ENCODE measurements at regions not wholly inside any gene's neighbourhood (a gene's known extent, or its start where the extent isn't known, plus 50 kb on each side); places are given as distances from the start of the nearest gene placed in this dataset.
"Not testable (repeated sequence)": the region's sequence is repeated elsewhere in the genome, so short reads cannot be mapped to it uniquely, and the experiment has no call there.

- DNase-seq = peak; percentile 81
Measured at GRCh38 chr3:177463863-177464262, 266.6 kb upstream of the TBL1XR1 start.

- DNase-seq = no peak
Measured at GRCh38 chr3:177464392-177465256, 267.3 kb upstream of the TBL1XR1 start.

GRCh38 chr3:177465257-177465642 lies 268.0 kb upstream of the TBL1XR1 start:
- no peak for DNase-seq

DNA sequence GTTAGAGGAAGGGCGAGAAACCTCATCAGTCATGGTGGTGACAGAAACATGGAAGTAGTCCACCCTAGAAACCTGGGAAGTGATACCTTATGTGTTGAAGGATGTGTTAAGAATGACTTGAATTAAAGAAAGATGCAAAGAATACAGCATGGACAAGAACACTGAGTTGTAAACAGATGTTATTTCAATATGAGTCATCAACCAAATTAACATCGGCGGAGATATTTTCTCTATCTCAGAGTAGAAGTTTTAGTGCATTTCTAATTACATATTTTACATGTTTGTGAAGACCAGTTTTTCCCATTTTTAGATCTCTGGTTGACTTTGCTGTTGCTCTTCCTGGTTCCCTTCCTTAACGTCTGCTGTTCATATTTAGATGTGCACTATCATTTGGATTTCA lies 268.8 kb upstream of the TBL1XR1 start:
- DNase-seq = no peak

DNA sequence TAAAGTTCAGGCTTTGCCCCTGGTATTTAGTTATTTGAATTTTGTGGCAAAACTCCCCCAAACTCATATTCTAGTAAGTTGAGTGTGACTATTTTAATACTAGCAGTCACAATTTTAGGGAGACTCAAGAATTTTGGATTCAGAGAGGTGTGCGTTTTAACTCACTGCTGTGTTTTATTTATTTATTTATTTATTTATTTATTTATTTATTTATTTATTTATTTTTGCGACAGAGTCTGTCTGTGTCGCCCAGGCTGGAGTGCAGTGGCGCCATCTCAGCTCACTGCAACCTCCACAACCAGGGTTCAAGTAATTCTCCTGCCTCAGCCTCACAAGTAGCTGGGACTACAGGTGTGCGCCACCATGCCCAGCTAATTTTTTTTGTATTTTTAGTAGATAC lies 269.3 kb upstream of the TBL1XR1 start:
- not testable (repeated sequence) for DNase-seq

- DNase-seq = no peak
Measured at GRCh38 chr3:177467247-177467985, 270.1 kb upstream of the TBL1XR1 start.

DNA sequence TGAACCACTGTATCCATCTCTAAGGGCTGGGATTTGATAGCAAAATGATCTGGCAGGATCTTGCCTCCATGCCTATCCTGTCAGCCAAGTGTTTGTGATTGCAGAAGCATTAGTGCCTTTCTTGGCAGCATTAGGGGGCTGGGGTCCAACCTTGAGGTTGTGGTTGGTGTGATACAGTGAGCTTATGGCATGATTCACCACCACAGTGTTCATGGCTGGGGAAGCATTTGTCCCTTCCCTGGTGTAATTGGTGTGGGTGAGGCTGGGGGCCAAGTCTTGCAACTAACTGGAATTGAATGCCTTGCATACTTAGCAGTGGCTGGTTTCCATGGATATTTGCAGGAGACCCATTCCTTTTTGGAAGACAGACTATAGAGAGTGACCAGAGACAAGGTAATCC lies 271.0 kb upstream of the TBL1XR1 start:
- DNase-seq = peak; percentile 94

- DNase-seq = peak; percentile 60
Measured at GRCh38 chr3:177468816-177469215, 271.5 kb upstream of the TBL1XR1 start.

- no peak for DNase-seq
Measured at GRCh38 chr3:177469216-177469615, 271.9 kb upstream of the TBL1XR1 start.

- peak; percentile 52 for DNase-seq
Measured at GRCh38 chr3:177470197-177470941, 273.1 kb upstream of the TBL1XR1 start.

DNA sequence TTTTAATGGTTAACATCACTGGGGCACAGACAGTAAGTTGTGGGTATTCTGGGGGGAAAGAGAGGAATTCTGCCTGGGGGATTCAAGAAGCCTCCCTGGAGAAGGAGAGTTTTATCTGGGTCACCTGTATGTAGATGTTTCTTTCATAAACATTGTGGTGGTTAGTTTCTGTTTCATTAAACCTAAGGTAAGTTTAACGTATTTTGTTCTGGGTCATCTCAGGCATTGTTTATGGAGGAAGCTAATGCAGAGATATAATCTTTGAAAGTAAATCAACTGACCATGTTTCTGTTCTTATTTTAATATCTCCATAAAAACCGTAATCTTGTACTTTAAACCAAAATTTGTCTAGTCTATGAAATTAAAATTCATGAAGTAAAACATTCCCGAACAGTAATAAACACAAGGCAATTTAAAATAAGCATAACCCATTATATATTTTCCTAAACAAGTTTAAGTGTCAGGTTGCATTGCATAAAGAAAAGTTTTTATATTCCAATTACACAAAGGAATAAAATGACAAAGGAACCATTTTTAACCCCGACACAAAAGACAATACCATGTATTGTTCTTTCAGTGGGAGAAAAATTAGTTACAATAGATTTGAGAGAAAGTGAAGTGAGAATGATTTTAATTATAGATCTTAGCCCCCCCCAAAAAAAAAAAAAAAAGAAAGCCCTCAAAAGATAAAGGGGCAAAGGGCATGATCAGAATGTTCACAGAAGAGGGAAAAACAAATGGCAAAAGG lies 274.6 kb upstream of the TBL1XR1 start:
- no peak for DNase-seq

DNA sequence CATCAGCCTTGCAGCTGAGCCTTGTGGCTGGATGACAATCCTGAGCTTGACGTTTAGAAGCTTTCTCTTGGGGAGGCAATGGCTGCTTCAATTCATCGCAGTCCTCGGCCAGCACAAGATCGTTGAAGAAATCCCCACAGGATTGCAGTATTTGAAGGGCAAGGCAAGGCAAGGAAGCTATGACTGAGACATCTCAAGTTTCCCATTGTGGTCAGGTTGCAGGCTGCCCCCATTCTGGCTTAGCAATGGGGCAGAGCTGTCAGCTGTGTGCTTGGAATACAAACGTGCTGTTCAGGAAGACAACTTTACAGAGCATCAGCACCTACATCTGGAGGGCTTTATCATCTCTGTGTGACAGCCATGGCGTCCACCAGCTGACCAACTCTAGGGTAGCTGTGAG lies 275.9 kb upstream of the TBL1XR1 start:
- no peak for DNase-seq

GRCh38 chr3:177473903-177474302 lies 276.6 kb upstream of the TBL1XR1 start:
- no peak for DNase-seq

DNA sequence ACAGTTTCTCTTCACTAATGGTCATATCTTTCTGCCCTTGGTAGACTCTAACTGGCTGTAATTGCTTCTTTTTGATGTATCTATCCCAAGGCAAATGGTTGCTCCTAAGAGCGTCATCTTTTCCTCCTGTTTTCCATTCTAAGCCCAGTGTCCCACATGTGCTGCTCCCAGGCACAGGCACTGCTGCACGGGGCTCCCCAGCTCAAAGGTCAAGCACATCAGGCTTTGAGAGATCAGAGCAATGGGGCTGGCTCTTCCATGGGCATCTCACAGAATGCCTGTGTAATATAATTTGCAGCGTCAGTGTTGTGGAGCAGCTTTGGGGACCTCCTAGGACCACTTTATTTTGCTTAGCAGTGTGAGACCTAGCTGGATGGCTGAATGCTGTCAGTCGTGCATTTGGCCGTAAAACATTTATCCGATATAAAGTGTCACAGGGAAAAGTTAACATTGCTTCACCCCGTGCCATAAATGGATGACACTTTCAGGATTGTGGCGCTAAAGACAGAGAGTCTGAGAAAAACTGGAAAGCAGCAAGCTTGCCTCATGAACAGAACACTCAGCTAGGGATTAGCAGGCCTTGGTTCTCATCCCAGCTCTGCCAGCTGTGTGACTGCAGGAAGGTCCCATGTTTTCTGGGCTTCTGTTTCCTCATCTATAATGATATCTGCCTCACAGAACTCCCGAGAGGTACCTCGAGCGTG lies 277.5 kb upstream of the TBL1XR1 start:
- DNase-seq = no peak

- DNase-seq = no peak
Measured at GRCh38 chr3:177475356-177475665, 278.0 kb upstream of the TBL1XR1 start.

- no peak for DNase-seq
Measured at GRCh38 chr3:177476495-177476894, 279.2 kb upstream of the TBL1XR1 start.

DNA sequence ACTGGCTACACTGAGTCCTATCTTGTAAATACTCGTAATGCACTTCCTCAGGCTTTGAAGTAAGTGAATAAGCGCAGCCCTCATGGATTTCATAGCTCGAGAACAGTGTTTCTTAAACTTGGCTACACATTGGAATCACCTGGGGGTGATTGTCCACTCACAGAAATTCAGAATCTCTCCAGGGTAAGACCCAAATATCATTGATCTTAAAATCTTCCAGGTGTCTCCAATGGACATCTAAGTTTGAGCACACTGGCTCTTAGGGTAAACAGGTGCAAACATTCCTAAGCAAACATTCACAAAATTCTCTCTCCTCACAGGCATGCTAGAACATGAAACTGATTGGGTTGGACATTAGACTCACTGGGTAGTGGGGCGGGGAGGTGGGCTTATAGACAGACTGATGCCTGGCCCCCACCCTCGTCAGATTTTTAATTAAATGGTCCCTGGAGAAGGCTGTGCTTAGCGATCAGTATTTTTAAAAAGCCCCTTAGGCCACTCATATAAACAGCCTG lies 279.7 kb upstream of the TBL1XR1 start:
- DNase-seq = no peak

- DNase-seq = peak; percentile 97
Measured at GRCh38 chr3:177478170-177478867, 281.0 kb upstream of the TBL1XR1 start.

DNA sequence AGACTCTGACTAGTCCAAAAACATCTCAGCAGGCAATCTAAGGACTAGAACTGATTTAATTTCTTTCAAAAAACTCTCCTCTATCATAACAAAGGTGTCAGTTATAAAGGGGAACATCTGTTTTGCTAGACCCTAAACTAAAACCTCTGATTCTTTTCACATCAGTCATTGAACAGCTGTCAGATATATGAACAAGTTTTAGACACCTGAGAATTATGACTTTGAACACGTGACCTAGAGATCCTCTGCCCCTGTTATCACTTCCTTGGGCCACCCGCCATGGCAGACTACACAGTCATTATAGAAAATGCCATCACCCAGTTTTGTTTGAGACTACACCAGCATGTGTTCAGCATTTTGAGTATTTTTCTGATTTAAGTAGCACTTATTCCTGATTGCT lies 282.3 kb upstream of the TBL1XR1 start:
- DNase-seq = no peak

- DNase-seq = no peak
Measured at GRCh38 chr3:177481329-177481728, 284.0 kb upstream of the TBL1XR1 start.

DNA sequence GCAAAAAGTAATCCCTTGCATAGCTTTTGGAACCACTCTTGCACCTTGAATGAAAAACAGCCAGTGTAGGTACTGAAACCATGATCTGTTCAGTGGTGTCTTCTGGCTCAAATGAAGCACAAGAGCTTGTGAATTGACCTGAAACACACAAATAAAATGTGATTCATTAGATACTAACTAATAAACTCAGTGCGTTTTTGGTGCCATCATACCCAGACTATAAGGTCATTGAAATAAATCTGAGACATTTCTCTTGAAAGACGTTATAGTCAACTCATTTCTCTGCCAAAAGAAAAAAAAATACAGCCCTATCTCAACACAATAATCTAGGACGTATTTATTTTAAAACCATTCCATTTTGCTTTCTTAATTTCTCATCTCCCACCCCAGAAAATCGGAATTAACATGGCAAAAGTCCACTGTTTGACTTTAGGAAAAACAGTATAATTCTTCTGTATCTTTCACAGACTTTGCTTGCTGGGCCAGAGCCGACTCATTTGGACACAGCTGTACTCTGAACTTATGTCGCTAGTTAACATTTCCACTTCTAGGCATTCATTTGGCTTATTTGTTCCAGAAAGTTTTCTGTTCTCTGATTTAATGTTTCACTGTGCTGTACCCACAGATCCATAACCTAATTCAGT lies 284.9 kb upstream of the TBL1XR1 start:
- no peak for DNase-seq

All from NCI-H226 (cell line).